Stimulated activated CD8-positive, alpha-beta memory T cell treated with anti-CD3 and anti-CD28 coated beads, Interleukin-4, amount 100 ng/mL, for 4 hours (primary cell): ENCODE measurements at regions not wholly inside any gene's neighbourhood (a gene's known extent, or its start where the extent isn't known, plus 50 kb on each side); places are given as distances from the start of the nearest gene placed in this dataset.

ENCODE experiments used
- DNase-seq, 2 donors: peaks; one replicate each; pipeline ENCODE4 v3.0.0-alpha.2; 2020; ENCODE audit warnings: low read depth in 2 of 2, low spot score in 1 of 2

- DNase-seq: no peak
These were observed 56.0 kb upstream of the CD53 start for GRCh38 chr1:110816945-110817344.

GRCh38 chr1:110811529-110811928 lies 61.4 kb upstream of the CD53 start:
- no peak for DNase-seq

DNA sequence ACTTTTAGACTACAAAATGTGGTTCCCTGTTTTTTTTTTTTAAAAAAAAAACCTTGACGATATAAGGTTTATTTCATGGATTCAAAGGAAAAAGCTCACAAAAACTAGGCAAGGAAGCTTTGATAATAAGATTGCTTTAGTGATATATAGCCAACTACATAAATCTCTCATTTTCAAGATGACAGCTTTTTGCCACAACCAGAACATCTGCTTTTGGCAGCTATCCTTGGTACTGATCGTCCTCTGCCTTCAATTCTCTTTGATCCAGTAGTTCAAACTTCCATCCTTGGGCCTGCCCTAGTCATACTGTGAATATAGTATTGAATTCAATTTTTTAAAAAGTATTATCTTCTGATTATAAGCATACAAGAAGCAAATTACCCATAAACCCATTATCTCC lies 72.9 kb upstream of the CD53 start:
- no peak for DNase-seq

DNA sequence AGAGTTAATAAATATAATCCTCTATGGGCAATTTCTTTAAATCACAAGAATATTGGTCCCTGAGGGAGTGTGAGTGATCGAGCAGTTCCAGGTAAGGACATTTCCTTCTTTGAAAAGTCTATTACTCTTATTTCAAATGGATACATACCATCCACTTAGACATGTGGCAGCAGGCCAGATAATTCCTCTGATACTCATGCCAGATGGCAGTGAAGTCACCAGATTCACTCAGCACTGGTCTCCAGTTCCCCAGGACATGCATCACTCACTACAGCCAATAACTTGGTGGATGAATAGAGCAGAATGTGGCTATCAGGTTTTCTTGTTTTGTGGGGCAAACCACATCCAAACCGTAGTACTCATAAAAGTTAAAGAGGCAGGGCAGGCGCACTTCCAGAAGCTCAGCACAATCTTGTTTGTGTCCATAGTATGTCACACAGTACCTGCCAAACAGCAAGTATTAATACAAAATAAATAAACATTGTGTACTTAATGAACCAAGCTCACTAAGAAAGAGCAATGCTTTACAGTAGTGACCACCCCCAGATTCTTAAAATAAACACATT lies 74.2 kb upstream of the CD53 start:
- DNase-seq: no peak

GRCh38 chr1:110788673-110789072 lies 84.3 kb upstream of the CD53 start:
- no peak for DNase-seq

- no peak for DNase-seq
These were observed 85.4 kb upstream of the CD53 start for GRCh38 chr1:110787328-110788071.

- DNase-seq: no peak
These were observed 86.1 kb upstream of the CD53 start for GRCh38 chr1:110786802-110787327.

DNA sequence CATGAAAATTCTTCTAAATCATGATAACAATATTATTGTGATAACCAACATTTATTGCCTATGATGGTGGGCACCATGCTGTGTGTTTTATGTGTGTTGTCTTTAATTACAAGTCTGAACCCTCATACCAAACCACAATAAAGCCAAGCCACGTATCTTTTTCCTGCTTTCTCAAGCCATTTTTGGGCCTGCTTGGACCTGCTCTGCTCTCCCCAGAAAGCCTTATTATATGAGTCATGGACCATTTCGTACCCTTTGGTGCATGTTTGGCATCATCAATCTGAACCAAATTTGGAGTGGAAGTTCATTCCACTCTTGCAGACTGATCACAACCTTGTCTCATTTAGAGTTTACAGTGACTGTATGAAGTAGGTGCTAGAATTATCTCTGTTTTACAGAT lies 87.3 kb upstream of the CD53 start:
- DNase-seq: no peak

- no peak for DNase-seq
These were observed 87.9 kb upstream of the CD53 start for GRCh38 chr1:110785055-110785454.

DNA sequence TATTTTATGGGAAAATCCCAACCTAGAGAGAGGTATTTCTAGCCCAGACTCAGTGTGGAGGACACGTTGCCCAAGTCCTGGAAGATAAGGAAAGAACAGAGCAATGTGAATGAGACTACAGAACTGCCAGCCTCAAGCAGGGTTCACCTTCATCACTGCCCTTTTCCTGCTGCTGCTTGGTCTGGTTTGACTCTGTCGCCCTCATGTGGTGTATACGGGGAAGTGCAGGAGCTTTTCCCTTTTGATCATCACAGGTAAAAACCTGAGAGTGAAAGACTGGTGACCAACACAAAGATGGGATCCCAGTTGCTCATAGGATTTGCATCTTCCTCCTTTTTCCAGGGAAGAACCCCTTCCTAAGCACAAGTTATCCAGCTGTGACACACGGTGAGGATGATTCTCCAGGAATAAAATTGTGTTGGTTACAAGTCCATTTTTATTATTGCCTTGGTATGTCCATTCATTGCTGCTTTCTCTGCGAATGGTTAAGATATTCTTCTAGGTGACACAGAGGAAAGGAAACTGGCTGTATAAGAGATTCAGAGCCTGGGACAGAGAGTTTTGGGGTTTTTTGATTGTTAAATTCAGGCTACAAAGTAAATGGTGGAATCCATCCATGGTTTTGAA lies 89.5 kb upstream of the CD53 start:
- DNase-seq: peak in 1 of 2 donors; percentile 19

DNA sequence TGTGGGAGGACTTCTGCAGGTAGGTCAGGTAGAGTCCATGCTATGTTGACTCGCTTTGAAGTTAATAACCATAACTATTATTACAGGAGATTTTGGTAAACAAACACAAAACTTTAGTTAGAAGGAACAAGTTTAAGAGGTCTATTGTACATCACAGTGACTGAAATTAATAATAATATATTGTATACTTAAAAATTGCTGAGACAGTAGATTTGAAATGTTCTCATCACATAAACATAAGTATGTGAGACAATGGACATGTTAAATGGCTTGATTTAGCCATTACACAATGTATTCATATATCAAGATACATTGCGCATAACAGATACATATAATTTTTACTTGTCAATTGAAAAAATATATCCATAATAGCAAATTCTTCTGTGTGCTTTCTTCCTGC lies 91.4 kb upstream of the CD53 start:
- DNase-seq: no peak

- peak; percentile 33 to 58 for DNase-seq
These were observed 92.1 kb upstream of the CD53 start for GRCh38 chr1:110780600-110781484.

GRCh38 chr1:110779636-110780035 lies 93.3 kb upstream of the CD53 start:
- no peak for DNase-seq

GRCh38 chr1:110778821-110779220 lies 94.1 kb upstream of the CD53 start:
- DNase-seq: no peak

DNA sequence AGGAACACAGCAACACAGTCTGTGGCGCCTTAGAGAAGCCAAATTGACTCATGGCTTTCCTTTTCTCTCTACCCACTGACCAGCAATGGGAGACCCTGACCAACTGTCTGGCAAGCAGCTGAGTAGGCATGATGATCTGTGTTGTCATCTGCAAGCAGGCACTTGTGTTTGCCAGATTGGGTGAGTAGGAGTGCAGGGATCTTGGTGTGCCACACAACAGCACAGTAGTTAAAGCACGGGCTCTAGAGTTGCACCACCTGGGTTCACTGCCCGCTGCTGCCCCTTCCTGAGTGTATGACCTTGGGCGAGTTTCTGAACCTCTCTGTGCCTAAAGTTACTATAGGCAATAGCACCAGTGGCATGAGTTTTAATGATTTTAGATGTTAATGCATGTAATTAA lies 95.7 kb upstream of the CD53 start:
- no peak for DNase-seq

- DNase-seq: no peak
These were observed 98.5 kb upstream of the CD53 start for GRCh38 chr1:110774398-110774797.

DNA sequence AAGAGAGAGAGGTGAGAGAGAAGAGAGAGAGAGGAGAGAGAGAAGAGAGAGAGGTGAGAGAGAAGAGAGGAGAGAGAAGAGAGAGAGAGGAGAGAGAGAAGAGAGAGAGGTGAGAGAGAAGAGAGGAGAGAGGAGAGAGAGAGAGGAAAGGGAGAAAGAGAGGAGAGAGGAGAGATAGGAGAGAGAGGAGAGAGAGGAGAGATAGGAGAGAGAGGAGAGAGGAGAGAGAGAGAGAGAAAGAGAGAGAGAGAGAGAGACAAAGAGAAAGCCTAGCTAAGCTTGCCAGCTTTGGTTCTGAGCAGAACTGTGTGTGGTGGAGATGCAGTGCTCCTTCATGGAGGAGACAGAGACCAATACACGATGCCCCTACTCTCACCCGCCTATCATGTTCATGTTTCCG lies 99.1 kb upstream of the KCNA3 start:
- DNase-seq: no peak

GRCh38 chr1:110771245-110772022 lies 96.7 kb upstream of the KCNA3 start:
- no peak for DNase-seq

DNA sequence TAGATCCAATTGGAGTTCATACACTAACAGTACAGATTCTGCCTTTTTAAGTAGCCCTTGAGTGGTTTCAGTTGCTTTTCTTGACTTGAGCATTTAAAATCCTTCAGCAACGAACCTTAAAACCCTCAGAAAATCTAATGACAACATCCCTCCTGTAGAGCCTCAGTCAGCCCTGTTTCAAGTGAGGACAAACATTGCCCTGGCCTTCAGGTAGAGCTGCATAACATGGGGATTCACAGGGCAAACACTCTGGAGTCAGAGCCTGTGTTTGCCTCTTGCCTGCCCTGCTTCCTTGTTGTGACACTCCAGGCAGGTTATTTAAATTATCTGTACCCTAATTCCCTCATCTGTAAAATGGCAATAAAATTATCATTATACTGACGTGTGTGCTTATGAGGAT lies 96.1 kb upstream of the KCNA3 start:
- DNase-seq: no peak

GRCh38 chr1:110768605-110769004 lies 93.9 kb upstream of the KCNA3 start:
- DNase-seq: no peak

DNA sequence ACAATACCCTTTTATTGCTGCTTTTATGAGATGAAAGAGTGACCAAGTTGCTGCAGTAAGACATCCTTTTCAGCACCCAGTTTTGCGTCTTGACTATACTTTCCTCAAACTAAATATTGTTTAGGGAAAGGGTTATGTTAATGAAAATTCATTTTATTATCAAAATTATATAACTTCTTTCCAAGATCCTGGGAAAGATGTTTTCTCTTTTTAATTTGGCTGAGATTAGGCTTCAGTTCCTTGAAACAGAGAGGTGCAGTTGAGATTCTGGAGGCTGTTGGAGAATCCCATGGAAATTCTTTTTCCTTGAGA lies 91.6 kb upstream of the KCNA3 start:
- no peak for DNase-seq
